ENCODE measurements at regions not wholly inside any gene's neighbourhood (a gene's known extent, or its start where the extent isn't known, plus 50 kb on each side); places are given as distances from the start of the nearest gene placed in this dataset.
"Not testable (repeated sequence)": the region's sequence is repeated elsewhere in the genome, so short reads cannot be mapped to it uniquely, and the experiment has no call there.

DNA sequence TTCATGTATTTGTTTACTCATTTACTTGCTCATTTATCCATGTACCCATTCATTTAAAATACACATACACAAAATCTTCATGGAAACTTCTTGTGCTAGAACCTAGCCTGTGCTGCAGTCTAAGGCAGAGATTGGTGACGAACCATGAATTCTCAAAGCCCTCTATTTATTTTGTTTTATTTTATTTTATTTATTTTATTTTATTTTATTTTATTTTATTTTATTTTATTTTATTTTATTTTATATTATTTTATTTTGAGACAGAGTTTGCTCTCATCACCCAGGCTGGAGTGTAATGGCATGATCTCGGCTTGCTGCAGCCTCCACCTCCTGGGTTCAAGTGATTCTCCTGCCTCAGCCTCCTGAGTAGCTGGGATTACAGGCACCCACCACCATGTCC, 334.9 kb upstream of the PAPPA start:
- not testable (repeated sequence) for DNase-seq

DNA sequence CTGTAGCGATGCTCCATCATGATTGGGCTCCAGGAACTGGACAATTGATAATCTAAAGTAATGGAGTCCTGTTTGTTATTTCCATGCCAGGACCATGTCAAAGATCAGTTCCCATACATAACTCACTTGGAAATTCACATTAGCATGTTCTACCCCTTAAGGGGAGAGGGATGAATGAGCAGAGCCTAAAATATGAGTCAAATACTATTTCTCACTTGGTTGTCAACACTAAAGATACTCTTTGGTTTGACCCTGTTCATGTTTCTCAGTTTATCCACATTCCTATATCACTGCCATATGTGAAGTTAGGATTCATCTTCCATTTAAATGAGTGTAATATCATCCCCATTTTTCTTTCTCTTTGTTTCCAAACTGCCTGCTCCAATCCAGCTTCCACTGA, 321.6 kb upstream of the PAPPA start:
- no peak for DNase-seq

GRCh38 chr9:115837618-115838017, 316.0 kb upstream of the PAPPA start:
- no peak for DNase-seq

DNA sequence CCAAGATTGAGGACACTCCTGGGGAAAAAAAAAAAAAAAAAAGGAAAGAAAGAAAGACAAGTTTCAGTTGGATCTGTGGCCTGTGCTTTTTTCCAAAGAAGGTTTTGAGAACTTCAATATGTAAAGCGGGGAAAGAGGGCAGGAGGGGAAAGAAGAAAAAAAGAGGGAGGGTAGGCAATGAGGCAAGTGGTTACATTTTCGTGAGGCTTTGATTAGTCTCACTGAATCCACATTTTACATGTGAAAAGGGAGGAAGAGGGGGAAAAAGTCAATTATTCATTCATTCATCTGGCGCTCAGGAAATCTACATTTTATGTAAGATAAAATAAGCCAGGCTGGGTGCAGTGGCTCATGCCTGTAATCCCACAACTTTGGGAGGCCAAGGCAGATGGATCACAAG, 315.2 kb upstream of the PAPPA start:
- DNase-seq: no peak

GRCh38 chr9:115844433-115844832, 309.2 kb upstream of the PAPPA start:
- not testable (repeated sequence) for DNase-seq

- DNase-seq: no peak
Observed at GRCh38 chr9:115845648-115846312, 307.8 kb upstream of the PAPPA start.

GRCh38 chr9:115847216-115847615, 306.4 kb upstream of the PAPPA start:
- no peak for DNase-seq

DNA sequence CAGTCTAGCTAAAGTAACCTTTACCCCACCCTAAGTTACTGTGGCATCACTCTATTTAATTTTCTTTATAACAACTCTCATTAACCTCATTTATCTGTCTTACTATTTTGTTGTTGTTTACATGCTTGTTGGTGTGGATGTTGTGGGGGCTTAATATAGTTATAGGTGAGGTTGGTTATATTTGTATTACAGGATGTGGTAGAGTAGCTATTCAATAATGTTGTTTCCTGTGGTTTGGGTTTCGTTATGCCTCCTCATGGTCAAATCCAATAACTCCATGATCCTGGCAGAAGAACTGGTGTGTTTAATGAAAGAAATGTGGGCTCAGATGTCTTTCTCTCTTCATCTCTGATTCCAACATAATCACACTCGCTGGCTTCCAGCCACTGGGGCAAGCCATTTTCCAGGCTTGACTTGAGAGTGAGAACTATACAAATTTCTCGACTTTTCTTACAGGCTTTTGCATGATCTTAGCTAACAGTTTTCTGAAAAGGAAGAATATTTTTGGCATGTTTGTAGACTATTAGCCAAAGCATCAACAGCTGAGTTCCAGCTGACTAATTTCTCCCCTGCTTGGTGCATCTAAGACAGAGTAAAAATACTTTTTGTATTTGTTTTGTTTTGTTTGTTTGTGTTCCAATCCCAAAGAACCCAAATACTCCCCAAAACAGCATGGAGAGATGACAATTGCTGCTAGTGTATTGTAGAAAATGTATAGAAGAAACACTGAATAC, 303.7 kb upstream of the PAPPA start:
- no peak for DNase-seq

DNA sequence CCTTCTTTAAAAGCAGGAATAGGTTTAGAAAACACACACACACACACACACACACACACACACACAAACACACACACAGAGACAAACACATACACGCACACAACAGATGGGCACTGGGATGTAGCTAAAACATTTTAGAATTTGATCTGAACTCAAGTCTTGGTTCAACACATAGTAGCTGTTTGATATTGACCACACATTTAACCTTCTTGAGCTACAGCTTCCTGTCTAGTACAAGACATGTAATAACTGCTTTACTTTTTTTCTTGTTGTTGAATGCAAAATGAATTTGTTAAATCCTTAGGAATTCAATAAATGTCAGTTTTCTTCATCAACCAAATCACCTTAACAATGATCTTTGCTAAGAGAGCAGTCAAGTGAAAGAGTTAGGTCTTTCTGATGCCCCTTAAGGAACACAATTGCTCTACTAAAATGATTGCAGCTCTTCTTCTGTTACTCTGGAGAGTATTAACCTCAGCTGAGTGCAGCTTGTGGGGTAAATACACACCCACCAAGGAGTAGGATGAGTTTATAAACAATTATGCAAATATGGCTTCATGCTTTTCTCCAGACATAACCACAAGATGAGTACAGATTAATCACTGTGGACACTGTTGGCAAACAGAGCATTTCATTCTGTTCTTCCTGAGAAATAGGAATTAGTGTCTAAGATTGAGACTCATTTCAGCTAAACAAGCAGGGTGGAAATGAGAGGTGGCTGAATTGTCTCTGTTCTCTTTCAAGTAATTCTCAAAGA, 302.9 kb upstream of the PAPPA start:
- DNase-seq: no peak

GRCh38 chr9:115855458-115856133, 298.0 kb upstream of the PAPPA start:
- DNase-seq: no peak

- not testable (repeated sequence) for DNase-seq
Observed at GRCh38 chr9:115858421-115858820, 295.2 kb upstream of the PAPPA start.

GRCh38 chr9:115862021-115862420, 291.6 kb upstream of the PAPPA start:
- no peak for DNase-seq

DNA sequence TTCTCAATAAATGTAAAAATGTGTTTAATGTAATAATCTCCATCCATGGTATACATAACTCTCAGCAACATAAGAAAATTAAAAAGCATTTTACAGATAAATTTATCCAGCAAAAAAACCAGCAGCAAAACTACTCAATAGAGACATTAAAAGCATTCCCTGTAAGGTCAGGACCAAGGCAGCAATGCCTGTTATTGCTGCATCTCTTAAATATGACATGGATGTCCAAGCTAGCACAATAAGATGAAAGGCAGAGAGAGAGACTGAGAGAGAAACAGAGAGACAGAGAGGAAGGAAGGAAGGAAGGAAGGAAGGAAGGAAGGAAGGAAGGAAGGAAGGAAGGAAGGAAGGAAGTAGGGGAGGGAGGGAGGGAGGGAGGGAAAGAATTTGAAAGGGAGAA, 289.0 kb upstream of the PAPPA start:
- DNase-seq: no peak

DNA sequence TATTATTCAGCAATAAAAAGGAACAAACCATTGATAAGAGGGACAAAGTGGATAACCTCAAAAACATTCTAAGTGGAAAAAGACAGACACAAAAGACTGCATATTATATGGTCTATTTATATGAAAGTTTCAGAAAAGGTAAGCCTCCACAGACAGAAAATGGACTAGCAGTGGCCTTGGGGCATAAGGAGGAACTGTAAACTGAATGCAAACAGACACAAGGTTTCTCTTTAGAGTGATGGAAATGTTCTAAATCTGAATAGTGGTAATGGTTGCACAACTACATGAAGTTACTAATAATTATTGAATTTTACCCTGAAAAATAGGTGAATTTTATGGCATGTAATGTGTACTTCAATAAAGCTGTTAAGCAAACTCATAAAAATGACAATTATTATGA, 286.3 kb upstream of the PAPPA start:
- no peak for DNase-seq

GRCh38 chr9:115877852-115878438, 275.6 kb upstream of the PAPPA start:
- DNase-seq: no peak

GRCh38 chr9:115879451-115879850, 274.1 kb upstream of the PAPPA start:
- DNase-seq: no peak

GRCh38 chr9:115880221-115880885, 273.2 kb upstream of the PAPPA start:
- no peak for DNase-seq

- DNase-seq: no peak
Observed at GRCh38 chr9:115882911-115883310, 270.7 kb upstream of the PAPPA start.

DNA sequence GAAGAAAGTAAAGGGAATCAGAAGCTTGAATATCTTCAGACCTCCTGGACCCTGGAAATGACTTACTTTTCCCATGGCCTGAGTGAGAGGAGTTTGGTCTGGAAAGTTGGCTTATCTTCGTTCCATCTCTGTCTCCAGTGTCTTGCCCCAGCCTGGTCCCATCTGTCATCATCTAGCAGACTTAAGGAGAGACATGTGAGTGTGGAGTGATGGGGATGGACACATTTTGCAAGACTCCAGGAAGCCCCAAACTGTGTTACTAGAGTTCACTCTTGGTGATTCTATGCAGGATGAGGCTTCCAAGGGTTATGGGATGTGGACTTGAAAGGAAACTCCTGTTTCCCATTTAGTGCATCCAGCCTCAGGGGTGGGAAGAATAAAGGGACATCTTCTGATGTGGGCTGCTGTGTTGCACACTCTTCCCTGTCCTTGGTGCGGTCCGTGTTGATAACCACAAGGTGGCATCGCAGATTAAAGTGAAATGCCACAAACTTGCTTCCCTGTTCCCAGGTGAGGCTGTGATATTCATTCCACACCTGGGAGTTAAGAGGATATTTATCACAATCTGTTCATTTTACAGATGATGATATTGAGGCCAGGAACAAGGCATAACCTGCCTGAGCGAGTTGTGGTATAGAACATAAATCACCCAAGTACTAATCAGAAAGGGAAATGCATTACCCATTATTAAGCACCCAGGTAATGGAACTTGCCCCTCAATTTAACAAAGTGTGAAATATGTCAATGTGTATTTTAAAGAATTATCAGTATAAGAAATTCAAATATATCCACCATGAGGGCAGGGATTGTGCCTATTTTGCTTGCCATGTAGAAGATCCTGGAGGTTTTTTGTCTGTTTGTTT, 269.9 kb upstream of the PAPPA start:
- peak; percentile 47 for DNase-seq

- no peak for DNase-seq
Observed at GRCh38 chr9:115884846-115885245, 268.7 kb upstream of the PAPPA start.

- DNase-seq: no peak
Observed at GRCh38 chr9:115888131-115888530, 265.5 kb upstream of the PAPPA start.

Data from COR-L47 (cell line).